ENCODE measurements at regions not wholly inside any gene's neighbourhood (a gene's known extent, or its start where the extent isn't known, plus 50 kb on each side); places are given as distances from the start of the nearest gene placed in this dataset.
"Not testable (repeated sequence)": the region's sequence is repeated elsewhere in the genome, so short reads cannot be mapped to it uniquely, and the experiment has no call there.

DNA sequence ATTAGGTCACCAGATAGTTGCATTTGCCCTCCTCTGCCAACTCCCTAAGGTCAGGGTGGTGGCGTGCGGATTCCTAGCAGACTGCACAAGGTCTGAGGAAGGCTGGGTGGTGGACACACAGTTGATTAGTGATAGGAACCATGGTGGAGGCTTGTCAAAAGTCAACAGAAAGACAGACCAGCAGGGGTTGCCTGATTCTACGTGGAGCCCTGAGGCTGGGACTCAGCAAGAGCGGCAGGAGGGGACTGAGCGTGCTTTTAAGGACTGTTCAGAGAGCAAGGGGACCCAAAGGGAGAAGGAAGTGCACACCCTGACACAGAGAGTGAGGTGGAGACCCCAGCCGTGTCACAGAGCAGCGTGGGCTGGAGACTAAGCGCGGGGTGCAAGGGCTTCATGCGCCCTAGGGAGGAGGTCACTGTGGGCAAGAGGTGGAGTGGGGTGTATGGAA is 513.2 kb downstream of the RNF144A start:
- no peak for DNase-seq (ENCODE audit: low read depth)

DNA sequence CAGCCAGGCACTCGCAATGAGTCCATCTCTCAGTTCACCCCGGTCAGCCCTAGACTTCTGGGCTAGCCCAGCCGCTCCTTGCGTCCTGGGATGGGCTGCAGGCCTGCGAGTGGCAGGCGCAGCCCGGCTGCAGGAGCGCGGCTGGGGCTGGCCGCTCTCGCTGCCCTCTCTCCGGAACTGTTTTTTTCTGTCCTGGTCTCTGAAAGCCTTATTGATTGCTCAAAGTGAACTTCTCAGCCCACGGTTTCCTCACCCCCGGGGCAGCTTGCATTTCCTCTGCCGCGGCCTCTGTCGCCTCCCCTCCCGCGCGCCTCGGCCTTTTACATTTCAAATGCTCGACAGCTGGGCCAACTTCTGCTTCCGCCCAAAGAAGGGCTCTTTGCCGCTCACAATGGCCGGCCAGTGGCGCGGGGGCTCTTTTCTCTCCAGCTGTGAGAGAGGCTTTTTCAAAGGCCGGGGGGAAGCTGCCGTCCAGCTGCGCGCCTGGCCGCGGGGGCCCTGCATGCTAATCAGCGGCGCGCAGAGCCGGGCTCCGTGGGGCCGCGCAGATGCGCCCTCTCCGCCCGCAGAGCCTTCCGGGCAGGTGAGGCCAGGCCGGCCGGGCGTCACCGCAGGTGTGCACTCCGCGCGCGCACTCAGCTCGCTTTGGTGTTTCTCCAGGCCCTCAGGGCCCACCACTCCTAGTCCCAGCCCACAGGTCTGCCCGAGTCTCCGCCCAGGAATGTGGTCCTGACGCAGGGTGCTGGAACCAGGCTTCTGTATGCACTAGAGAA is 513.8 kb downstream of the RNF144A start:
- no peak for DNase-seq (ENCODE audit: low read depth)

DNA sequence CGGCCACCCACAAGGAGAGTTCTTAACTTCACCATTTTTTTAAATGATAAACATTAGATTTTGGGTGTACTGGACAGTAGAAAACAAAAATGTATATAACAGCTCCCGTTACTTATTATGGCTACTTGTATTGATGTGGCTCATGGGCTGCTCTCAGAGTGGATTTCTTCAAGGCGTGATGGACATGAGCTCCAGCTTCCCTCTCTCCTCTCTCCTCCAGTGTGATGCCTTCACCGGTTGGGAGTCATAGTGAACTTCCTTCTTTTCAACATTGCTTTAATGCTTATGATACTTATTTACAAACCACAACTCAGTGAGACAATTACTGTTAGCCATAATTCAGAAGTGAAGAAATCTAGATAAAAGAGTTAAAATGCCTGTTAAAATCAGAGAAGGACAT is 515.2 kb downstream of the RNF144A start:
- DNase-seq (ENCODE audit: low read depth), result no peak

DNA sequence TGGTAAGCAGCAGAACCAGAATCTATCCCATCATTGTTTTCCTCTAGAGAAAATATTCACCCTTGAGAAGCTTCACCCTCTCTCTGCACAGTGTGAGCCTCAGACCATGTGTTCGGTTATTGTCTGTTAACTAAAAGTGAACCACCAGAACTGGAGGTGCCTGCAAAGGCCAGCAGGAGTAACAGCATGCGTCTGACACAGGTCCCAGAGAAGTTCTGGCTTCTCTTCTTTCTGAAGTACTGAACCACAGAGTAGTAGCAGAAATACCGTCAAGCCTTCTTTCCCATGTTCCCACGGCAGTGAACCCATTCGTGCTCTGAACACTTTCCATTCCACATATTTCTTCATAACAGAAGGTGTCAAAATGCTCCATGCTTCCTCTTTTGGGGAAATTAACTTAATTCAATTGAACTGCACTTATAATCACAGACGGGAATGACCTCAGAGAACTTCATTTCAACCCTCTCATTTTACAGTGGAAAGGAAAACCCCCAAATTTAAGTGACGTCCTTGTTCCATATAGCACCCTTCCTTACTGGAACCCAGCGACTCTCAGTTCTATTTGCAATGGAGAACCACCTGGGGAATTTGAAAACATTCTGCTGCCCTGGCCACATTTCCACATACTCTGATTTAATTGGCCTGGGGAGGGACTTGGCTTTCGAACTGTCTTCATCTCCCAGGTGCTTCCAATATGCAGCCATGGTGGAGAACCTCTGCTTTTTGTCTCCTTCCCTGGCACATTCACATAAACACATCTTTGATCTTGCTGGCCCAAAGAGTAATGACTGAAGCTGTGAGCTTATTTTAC is 519.1 kb downstream of the RNF144A start:
- no peak for DNase-seq (ENCODE audit: low read depth)

DNA sequence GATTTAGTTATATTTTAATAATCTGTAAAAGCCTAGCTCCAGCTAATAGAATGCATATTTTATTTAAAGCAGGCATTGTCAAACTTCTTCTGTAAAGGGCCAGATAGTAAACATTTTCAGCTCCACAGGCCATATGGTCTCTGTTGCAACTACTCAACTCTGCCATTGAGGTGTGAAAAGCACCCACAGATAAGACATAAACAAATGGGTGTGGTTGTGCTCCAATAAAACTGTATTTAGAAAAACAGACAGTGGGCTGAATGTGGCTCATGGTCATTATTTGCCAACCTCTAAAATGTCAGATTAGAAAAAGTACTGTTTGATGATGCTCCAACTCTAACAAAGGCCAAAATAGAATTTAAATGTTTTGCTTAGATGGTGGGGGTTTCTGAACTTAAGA is 519.9 kb downstream of the RNF144A start:
- no peak for DNase-seq (ENCODE audit: low read depth)

DNA sequence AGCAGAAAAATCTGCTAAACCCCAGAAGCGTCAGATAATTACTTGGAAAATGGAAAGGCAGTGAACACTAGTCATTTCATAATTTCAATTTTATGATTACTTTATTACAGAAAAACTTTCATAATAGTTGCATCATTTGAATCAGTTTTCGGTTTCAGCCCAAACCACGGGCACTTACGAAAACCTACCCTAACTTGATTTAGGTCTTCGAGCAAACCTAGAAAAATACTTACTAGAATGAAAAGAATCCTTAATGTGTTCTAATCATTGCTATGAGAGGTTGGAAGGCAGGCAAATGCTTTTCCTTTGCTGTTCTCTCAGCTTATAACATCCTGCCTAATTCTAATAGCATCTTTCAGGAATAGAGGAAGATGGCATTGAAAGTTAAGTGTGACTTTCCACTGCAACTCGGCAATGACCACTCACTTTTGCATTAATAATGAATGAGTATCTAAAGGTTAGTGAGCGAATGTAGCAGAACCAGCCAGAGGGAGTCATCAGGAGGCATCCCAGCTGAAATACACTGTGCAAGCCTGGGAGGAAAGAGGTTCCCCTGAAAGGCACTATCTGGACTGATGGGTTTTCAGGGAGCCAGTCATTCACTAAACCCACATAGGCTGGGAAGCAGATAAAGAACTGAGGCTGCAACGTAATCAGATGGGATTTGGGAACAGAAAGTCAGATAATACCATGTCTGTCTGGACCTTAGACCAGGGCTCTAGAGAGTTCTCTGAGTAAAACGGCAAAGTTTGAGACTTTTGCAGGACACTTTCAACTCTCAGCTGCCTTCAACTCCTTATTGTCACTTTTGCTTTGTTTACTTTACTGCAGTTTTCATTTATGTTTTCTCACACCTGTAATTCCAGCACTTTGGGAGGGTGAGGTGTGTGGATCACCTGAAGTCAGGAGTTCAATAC is 520.8 kb downstream of the RNF144A start:
- no peak for DNase-seq (ENCODE audit: low read depth)

DNA sequence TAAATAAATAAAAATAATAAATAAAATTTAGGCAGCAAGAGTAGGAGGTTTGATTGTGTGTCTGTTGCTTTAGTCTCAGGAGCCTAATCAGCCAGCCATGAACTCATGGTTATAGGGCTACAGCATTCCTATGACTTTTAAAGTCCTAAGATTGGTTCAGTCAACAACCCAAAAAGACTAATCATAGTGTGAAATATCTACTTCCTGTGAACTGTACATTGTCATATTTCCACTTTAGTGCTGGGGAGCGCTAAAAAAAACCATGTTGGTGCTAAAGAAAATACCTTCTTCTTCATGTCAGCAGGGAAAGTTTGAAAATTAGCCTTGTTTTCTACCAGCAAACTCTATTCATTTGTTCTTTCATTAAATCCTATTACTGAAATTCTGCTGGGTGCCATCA is 521.6 kb downstream of the RNF144A start:
- no peak for DNase-seq (ENCODE audit: low read depth)

DNA sequence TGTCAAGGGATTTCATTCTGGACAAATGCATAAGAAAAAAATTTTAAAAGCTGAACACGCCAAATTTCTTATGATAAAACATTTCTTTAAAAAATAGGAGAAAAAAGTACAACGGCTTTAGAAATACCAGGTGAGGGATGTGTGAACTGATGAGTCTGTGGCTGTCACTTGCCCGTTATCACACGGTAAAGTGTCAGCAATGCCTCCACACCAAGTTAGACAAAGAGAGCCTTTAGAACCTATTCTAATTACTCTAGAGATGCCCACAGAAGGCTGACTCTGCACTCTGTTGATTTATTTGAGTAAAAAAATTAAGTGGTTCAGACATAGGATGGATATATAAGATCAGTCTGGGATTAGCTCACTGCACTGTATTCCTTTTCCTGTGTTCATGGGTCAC is 523.8 kb downstream of the RNF144A start:
- DNase-seq (ENCODE audit: low read depth), result no peak

DNA sequence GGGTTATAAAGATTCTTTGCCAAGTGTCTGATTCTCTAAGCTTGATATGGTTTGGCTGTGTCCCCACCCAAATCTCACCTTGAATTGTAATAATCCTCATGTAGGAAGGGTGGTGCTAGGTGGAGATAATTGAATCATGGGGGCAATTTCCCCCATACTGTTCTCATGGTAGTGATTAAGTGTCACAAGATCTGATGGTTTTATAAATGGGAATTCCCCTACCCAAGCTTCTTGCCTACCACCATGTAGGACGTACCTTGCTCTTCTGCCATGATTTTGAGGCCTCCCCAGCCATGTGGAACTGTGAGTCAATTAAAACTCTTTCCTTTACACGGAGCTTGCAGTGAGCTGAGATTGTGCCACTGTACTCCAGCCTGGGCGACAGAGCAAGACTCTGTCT is 524.6 kb downstream of the RNF144A start:
- not testable (repeated sequence) for DNase-seq (ENCODE audit: low read depth)

DNA sequence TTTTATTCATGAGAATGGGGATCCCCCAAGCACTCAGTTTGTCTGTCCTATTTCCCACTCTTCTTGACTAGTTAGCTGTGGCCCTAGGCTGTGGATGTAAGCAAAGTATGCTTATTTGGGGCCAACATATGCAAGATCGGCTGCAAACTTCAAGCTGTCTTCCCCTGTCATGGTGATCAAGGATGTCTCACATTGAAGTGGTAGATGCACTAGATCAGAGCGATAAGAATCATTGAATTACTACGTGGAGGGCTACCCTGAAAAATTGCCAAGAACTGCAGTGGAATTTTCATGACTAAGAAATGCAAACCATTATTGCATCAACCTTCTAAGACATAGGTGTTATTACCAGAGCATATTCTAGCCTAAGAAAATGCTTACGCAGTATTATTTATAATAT is 527.4 kb downstream of the RNF144A start:
- DNase-seq (ENCODE audit: low read depth), result no peak

DNA sequence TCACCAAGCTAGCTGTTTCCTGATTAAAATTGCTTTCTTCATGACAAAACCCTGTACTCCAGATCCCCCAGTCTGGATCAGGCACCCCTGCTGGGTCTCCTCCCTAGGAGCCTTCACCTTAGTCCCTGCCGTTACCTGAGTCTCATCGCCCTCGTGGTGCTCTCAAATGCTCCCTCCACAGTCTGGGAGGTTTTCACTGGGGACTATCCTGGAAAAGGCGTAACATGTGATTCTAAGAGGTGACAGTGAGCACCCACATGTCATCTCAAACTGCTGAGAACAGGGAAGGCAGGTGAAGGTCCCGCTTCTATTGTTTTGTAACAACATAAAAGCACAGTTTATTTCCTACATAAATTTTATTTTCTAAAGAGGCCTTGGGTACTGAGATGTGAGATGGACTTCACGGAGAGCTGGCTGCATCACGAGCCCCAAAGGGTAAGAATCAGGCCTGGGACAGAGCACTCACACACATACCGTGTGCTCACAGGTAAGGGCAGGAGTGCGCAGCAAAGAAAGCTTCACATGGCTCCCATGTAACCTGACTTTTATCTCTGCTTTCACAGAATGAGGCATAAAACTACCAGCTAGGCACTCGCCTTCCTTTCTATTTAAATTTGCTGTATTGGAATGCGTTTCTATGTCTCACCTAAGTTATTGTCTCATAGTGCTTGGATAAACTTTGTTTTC is 531.5 kb downstream of the RNF144A start:
- no peak for DNase-seq (ENCODE audit: low read depth)

DNA sequence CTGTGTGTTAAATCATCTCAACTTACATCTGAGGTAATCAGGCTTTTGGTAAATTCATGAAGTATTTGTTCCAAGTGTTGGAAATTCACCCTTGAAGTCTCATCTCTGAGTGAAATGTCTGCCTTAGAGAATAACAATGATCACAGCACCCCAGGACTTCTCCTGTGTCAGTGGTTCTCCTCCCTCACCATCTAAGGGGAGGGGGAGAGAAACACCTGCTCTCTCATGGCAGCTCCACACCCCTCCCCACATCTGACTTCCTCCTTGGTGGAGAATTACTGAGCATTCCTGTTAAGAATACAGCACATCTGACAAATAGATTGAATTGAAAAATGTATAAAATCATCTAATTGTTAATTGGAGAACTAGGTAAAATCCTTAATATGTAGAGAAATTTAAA is 532.1 kb downstream of the RNF144A start:
- DNase-seq (ENCODE audit: low read depth), result no peak

DNA sequence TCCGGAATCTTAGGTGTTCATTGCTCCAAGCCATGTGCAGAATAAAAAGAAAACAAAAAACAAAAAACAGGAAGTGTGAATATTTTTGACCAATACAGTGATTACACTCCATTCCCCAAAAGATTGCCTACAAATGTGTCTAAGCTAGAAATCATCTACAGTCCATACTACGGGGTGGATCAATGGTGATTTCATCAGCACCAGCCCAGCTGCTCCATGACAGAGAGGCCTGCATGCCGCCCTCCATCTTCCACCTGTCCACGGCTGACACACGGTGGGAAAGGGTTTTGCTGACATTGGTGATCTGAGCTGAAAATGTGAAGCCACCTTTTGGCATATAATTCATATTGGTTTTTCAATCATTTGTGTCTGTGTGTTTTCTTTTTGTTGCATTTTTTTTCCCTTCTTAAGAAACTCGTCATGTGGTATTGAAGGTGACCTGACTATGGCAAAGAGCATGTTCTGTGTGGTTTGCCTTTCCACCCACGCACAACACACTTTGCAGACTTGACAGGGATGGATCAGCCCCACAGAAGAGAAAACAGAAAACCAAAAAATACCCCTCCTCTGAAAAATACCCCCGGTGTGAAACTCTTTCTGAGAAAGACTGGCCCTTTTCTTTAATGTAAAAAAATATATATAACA is 533.1 kb downstream of the RNF144A start:
- no peak for DNase-seq (ENCODE audit: low read depth)

DNA sequence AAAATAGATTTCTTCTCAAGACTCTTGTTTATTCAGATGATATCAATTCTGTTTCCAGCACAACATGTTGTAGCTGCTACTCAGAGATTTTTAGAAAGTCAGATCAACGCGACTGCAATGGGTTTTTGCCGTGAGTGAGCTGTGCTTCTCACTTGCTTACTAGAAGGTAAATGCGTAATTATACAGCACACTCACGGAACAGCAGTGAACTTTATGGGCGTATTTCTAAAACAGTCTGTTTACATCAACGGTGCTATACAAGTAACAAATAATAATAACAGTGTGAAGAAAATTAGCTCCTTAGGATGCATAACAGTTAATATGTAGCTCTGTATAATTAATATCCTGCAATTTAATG is 533.6 kb downstream of the RNF144A start:
- no peak for DNase-seq (ENCODE audit: low read depth)

DNA sequence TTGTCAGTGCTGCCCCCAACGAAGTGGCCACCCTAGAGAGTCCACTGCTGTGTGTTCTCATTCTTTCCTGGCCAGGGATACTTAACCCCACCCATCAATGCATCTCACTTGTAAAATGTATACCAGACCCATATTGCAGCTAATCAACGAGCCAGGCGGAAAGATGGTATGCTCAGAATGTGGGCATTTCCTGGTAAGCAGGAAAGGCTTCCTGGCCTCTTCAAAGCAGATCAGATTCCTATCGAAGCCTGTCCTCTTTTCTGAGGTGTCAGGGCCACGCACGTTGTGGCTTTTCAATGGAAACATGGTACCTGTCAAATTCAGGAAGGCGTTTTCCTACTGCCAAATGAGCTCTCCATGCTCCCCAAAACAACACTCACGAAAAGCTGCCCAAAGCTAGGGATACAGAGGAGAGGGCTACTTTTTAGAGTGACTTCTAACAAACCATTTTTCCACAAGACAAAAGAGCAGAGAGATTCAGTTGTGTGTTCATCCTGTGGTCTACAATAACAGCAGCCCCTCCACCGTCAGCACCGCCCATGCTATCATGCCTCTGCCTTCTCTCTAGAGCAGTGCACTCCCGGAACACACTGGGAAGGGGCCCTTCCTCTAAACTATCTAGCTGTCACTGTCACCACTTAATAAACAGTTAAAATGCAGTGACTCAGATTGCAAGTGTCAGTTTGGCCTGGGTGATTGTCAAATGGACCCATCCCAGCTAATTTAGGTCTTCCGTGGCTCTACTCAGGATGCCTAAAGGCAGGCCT is 535.1 kb downstream of the RNF144A start:
- no peak for DNase-seq (ENCODE audit: low read depth)

DNA sequence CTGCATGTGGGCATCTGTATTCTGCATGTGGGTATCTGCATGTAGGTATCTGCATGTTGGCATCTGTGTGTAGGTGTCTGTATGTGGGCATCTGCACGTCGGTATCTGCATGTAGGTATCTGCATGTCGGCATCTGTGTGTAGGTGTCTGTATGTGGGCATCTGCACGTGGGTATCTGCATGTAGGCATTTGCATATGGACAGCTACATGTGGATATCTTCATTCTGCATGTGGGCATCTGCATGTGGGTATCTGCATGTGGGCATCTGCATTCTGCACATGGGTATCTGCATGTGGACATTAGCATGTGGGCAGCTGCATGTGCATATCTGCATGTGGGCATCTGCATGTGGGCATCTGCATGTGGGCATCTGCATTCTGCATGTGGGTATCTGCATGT is 537.4 kb downstream of the RNF144A start:
- no peak for DNase-seq (ENCODE audit: low read depth)

DNA sequence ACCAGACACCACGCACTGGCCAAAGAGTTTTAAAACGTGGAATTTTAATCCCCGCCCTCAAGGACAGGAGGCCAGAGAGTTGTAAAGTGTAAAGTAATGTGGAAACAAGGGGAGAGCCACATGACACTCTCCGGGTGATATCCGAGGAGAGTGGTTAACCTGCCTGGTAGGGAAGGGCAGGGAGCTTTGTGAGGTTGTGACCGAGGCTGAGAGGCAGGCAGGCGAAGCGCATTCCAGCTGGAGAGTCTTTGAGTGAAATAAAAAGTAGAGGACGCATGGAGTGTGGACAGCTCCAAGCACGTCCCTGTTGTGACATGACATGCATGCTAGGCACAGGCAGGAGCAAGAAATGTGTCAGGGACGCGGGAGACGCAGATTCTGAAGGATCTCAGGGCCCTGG is 539.5 kb downstream of the RNF144A start:
- no peak for DNase-seq (ENCODE audit: low read depth)

DNA sequence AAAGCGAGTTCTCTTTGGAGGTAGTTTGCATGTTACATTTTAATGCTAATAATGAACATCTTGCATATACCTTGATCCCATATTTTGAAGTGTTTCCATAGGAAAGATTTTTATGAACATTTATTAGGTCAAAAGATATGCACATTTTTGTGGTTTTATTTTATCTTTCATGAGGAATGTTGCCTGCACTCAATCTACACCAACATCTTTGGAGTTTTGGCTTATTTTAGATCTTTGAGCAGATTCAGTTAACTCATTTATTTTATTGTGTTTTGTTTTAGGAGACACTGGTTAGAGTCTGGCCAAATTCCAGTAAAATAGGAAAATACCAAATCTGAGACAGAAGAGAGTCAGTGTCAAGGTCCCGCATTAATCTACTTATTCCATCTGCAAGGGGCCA is 540.9 kb downstream of the RNF144A start:
- no peak for DNase-seq (ENCODE audit: low read depth)

DNA sequence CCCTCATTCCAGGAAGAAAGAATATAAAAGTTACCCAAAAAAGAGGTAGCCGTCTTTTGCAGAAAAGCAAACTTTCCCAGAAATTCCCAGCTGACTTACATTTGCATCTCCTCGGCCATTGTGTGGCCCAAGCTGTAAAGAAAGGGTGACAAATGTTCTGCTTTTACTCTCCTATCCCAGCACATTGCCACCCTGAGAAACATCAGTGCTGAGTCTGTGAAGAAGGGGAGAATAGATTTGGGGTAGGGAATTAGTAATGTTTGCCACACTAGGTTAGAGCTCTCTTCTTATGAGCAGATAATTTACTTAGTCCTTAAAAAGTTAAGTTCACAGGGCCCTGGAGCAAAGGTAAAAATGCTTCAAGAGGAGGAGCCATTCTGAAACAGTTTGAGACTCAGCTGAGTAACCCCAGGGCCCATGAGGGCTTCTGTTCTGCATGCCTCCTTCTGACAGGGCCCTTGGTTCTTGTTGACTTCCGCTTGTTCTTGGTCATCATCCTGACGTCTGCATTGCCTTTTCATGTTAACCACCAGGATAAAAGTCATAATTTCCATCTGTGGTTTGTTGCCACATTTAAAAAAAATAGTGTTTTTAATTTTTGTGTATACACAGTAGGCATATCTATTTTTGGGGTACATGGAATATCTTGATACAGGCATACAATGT is 550.7 kb downstream of the RNF144A start:
- DNase-seq (ENCODE audit: low read depth), result no peak

DNA sequence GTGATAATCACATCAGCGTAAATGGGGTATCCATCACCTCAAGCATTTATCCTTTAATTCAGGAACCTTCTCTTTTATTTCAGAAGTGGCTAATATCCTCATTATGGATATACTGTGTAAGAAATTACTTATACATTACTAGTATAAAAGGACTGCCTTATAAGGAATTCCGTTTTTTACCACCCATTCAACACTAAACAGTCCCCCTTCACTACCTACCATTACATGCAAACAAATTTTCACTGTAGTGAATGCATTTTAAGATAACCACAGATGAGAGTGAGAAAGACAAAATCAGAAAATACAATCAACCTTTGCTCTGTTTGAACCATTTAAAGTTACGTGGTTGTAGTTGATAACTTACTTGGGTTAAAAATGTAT is 551.2 kb downstream of the RNF144A start:
- no peak for DNase-seq (ENCODE audit: low read depth)

Data from stimulated activated CD8-positive, alpha-beta memory T cell treated with anti-CD3 and anti-CD28 coated beads, Interleukin-7, amount 100 ng/mL, for 24 hours (primary cell).